ENCODE measurements at regions not wholly inside any gene's neighbourhood (a gene's known extent, or its start where the extent isn't known, plus 50 kb on each side); places are given as distances from the start of the nearest gene placed in this dataset.
A peak's percentile ranks its signal among the peaks of the same experiment; 100 is the strongest.
"Not testable (repeated sequence)": the region's sequence is repeated elsewhere in the genome, so short reads cannot be mapped to it uniquely, and the experiment has no call there.

- not testable (repeated sequence) for DNase-seq
These were observed 81.9 kb upstream of the GOLGA6L4 start for GRCh38 chr15:84153655-84154140.

GRCh38 chr15:84154314-84154713 is 81.3 kb upstream of the GOLGA6L4 start:
- DNase-seq, result not testable (repeated sequence)

- DNase-seq, result not testable (repeated sequence)
These were observed 80.8 kb upstream of the GOLGA6L4 start for GRCh38 chr15:84154787-84155186.

GRCh38 chr15:84155792-84156587 is 79.6 kb upstream of the GOLGA6L4 start:
- DNase-seq, result not testable (repeated sequence)

GRCh38 chr15:84156588-84156840 is 79.1 kb upstream of the GOLGA6L4 start:
- not testable (repeated sequence) for DNase-seq

- DNase-seq, result not testable (repeated sequence)
These were observed 78.4 kb upstream of the GOLGA6L4 start for GRCh38 chr15:84157056-84157632.

- DNase-seq, result not testable (repeated sequence)
These were observed 77.7 kb upstream of the GOLGA6L4 start for GRCh38 chr15:84157857-84158256.

GRCh38 chr15:84159346-84160269 is 76.0 kb upstream of the GOLGA6L4 start:
- not testable (repeated sequence) for DNase-seq

GRCh38 chr15:84164423-84165292 is 70.9 kb upstream of the GOLGA6L4 start:
- not testable (repeated sequence) for DNase-seq

GRCh38 chr15:84170029-84170428 is 65.5 kb upstream of the GOLGA6L4 start:
- not testable (repeated sequence) for DNase-seq

GRCh38 chr15:84173231-84173610 is 62.4 kb upstream of the GOLGA6L4 start:
- DNase-seq, result peak; percentile 12

Data from stimulated activated CD4-positive, alpha-beta T cell treated with anti-CD3 and anti-CD28 coated beads, Interleukin-12 subunit alpha, Interleukin-12 subunit beta, amount 100 ng/mL, for 4 hours (primary cell).